Left ventricle myocardium superior (tissue), 1 donor: ENCODE measurements at regions not wholly inside any gene's neighbourhood (a gene's known extent, or its start where the extent isn't known, plus 50 kb on each side); places are given as distances from the start of the nearest gene placed in this dataset.
"Not testable (repeated sequence)": the region's sequence is repeated elsewhere in the genome, so short reads cannot be mapped to it uniquely, and the experiment has no call there.

Experiments
- ATAC-seq: fragments of 200-7000 bp; cut with Tn5 transposase; one replicate; pipeline ENCODE4 v1.9.1; 2020; ENCODE audit warnings: mild to moderate bottlenecking, moderate library complexity
- DNase-seq: peaks from one replicate; pipeline ENCODE4 v3.0.0-alpha.2; 2020
- intact Hi-C: fragments of 100-400 bp; cut with micrococcal nuclease; formaldehyde crosslinking; loops from one replicate; pipeline ENCODE4 v1.11.0; 2022
- donor health status: DM: no; HTN: yes; CAD: no; lungs with severe emphysema.

- intact Hi-C loops, result no loop called here
- ATAC-seq (no peak), DNase-seq (no peak)
Measured at GRCh38 chr10:6695519-6695918, 115.4 kb upstream of the PRKCQ start.

GRCh38 chr10:6694447-6695140 lies 114.5 kb upstream of the PRKCQ start:
- intact Hi-C loops, result no loop called here
- ATAC-seq (no peak), DNase-seq (no peak)

GRCh38 chr10:6692856-6693255 lies 112.8 kb upstream of the PRKCQ start:
- no peak for ATAC-seq
- DNase-seq, result no peak
- intact Hi-C loops, result no loop called here

- DNase-seq, result no peak
- intact Hi-C loops, result no loop called here
- ATAC-seq, result no peak
Measured at GRCh38 chr10:6692103-6692502, 112.0 kb upstream of the PRKCQ start.

GRCh38 chr10:6689036-6689435 lies 109.0 kb upstream of the PRKCQ start:
- no peak for DNase-seq
- intact Hi-C loops, result no loop called here

GRCh38 chr10:6680735-6681134 lies 100.7 kb upstream of the PRKCQ start:
- intact Hi-C loops, result no loop called here
- no peak for ATAC-seq

More at GRCh38 chr10:6689036-6689435, 109.0 kb upstream of the PRKCQ start:
- ATAC-seq, result no peak

GRCh38 chr10:6678956-6679355 lies 98.9 kb upstream of the PRKCQ start:
- DNase-seq (no peak), ATAC-seq (no peak)
- intact Hi-C loops, result loop anchor here (10.0 kb wide), 1 partner anchor 736 kb away; the partner anchor contains the start of gene SFMBT2

More at GRCh38 chr10:6680735-6681134, 100.7 kb upstream of the PRKCQ start:
- no peak for DNase-seq

GRCh38 chr10:6678211-6678803 lies 98.2 kb upstream of the PRKCQ start:
- peak; percentile 56 for ATAC-seq
- peak; percentile 42 for DNase-seq
- intact Hi-C loops, result loop anchor here (10.0 kb wide), 1 partner anchor 736 kb away; the partner anchor contains the start of gene SFMBT2

- DNase-seq, ATAC-seq: not testable (repeated sequence)
- intact Hi-C loops, result loop anchor here (10.0 kb wide), 1 partner anchor 738 kb away; the partner anchor contains the start of gene SFMBT2
Measured at GRCh38 chr10:6677129-6677528, 97.1 kb upstream of the PRKCQ start.

GRCh38 chr10:6674291-6674690 lies 94.2 kb upstream of the PRKCQ start:
- intact Hi-C loops, result loop anchor here (5.0 to 10.0 kb wide), 3 partner anchors 92 to 741 kb away; partner anchors contain the start of genes PRKCQ and SFMBT2
- ATAC-seq (no peak), DNase-seq (no peak)

- intact Hi-C loops, result loop anchor here (5.0 to 10.0 kb wide), 3 partner anchors 90 to 743 kb away; partner anchors contain the start of genes PRKCQ and SFMBT2
- DNase-seq (no peak), ATAC-seq (peak; percentile 24)
Measured at GRCh38 chr10:6671976-6672375, 91.9 kb upstream of the PRKCQ start.

GRCh38 chr10:6669269-6669859 lies 89.3 kb upstream of the PRKCQ start:
- ATAC-seq (peak; percentile 28), DNase-seq (no peak)
- intact Hi-C loops, result no loop called here

- intact Hi-C loops, result no loop called here
- DNase-seq, result no peak
- ATAC-seq, result peak; percentile 25
Measured at GRCh38 chr10:6667679-6668270, 87.7 kb upstream of the PRKCQ start.

GRCh38 chr10:6667150-6667549 lies 87.1 kb upstream of the PRKCQ start:
- DNase-seq, result no peak
- ATAC-seq, result no peak
- intact Hi-C loops, result no loop called here

GRCh38 chr10:6665847-6666246 lies 85.8 kb upstream of the PRKCQ start:
- intact Hi-C loops, result no loop called here
- no peak for ATAC-seq
- no peak for DNase-seq

GRCh38 chr10:6660460-6660859 lies 80.4 kb upstream of the PRKCQ start:
- no peak for DNase-seq
- intact Hi-C loops, result no loop called here
- ATAC-seq, result no peak

- ATAC-seq, result no peak
- DNase-seq, result no peak
- intact Hi-C loops, result no loop called here
Measured at GRCh38 chr10:6659451-6659850, 79.4 kb upstream of the PRKCQ start.

GRCh38 chr10:6657669-6658068 lies 77.6 kb upstream of the PRKCQ start:
- DNase-seq (no peak), ATAC-seq (no peak)
- intact Hi-C loops, result no loop called here

GRCh38 chr10:6657196-6657595 lies 77.1 kb upstream of the PRKCQ start:
- DNase-seq, result no peak
- intact Hi-C loops, result no loop called here
- ATAC-seq, result no peak

- no peak for ATAC-seq
- intact Hi-C loops, result no loop called here
- no peak for DNase-seq
Measured at GRCh38 chr10:6654571-6654970, 74.5 kb upstream of the PRKCQ start.
